HG03039 (cell line): ENCODE measurements at regions not wholly inside any gene's neighbourhood (a gene's known extent, or its start where the extent isn't known, plus 50 kb on each side); places are given as distances from the start of the nearest gene placed in this dataset.
"Not testable (repeated sequence)": the region's sequence is repeated elsewhere in the genome, so short reads cannot be mapped to it uniquely, and the experiment has no call there.

Source experiments
- ATAC-seq: cut with Tn5 transposase; IDR thresholded peaks from one replicate; pipeline ENCODE4 v1.9.1; 2021; ENCODE audit warnings: mild to moderate bottlenecking, moderate library complexity; ENCODE audit not compliant: unreplicated experiment

DNA sequence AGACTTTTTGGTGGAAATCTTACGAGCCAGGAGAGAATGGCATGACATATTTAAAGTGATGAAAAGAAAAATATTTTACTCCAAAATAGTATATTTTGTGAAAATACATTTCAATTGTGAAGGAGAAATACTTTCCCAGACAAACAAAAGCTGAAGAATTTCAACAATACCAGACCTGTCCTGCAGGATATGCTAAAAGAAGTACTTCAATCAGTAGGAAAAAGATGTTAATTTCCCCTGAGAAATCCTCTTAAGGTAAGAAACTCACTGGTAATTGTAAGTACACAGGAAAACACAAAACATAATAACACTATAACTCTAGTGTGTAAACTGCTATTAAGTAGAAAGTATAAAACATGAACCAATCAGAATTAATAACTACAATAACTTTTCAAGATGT, 341.8 kb upstream of the GJE1 start:
- ATAC-seq: no peak

DNA sequence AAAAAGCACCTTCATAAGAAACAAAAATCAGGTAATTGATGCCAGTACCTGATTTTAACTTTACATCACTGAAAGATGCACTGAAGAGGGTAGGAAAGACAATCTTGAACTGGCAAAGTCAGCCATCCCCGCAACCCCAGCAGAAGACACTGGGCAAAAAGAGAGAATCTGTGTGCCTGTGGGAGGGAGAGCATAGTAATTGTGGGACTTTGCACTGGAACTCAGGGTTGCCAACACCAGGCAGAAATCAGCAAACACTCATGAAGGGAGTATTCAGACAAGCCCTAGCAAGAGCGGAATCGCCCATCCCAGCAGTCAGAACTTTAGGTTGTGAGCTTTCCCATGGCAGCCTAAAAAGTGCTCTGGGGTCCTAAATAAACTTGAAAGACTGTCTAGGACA, 344.6 kb upstream of the GJE1 start:
- no peak for ATAC-seq

DNA sequence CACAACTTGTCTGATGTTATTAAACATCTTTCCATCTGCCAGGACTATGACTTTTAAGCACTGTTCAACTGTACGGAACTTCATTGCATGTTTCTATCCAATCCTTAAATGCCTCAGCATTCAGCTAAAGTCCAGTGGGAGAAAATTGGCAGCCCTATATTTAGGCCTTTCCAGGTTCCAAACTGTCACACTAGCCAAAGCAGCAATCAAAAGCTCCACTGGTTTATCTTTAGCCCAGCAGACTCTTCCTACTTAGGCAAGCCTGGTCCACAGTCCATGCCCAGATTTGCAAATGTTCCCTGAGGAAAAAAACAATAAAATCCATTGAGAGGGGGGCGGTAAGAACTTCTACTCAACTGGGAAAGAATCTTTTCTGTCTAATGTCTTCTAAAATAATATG, 349.1 kb upstream of the GJE1 start:
- ATAC-seq: no peak

DNA sequence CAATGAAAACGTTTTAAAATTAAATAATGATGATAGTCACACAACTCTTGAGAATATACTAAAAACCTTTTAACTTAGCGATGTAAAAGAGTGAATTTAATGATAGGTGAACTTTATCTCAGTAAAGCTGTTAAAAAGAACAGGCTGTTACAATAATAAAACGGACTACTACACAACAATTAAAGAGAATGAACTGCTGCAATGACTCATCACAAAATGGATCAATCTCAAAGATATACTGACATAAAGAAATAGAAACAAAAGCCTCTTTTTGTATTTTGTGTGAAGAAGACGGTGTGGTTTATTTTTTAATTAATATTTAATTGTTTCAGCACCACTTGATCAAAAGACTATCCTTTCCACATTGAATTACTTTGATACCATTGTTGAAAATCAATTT, 352.4 kb upstream of the GJE1 start:
- no peak for ATAC-seq

DNA sequence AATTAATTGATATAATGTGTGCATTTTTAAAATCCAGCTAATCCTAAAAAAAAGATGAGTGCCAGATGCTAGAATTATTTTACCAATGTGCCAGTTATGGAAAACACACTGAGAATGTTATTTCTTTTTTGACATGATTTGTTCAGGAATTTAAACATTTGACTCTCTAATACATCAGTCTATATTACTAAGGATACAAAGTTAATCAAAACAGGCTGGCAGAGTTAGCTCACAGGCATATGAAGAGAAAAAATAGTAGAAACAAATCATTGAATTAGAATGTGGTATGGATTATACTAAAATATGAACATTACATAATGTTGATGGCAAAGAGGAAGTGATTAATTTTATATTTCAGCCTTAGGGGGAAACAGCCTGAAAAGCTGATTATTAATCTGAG, 368.3 kb upstream of the GJE1 start:
- ATAC-seq: no peak

DNA sequence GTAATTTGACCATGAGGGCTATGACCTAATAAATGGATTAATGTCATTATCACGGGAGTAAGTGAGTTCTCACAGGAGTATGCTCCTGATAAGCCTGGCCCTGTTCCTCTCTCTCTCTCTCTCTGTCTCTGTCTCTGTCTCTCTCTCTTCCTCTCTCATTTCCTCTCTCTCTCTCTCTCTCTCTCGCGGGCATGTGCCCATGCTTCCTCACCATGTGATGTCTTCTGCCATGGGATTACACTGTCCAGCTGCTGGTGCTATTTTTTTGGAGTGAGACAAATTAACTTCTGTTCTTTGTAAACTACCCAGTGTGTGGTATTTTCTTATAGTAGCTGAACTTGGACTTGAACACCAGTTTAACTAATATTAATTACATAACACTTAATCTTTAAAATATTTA, 374.3 kb upstream of the GJE1 start:
- ATAC-seq: no peak

DNA sequence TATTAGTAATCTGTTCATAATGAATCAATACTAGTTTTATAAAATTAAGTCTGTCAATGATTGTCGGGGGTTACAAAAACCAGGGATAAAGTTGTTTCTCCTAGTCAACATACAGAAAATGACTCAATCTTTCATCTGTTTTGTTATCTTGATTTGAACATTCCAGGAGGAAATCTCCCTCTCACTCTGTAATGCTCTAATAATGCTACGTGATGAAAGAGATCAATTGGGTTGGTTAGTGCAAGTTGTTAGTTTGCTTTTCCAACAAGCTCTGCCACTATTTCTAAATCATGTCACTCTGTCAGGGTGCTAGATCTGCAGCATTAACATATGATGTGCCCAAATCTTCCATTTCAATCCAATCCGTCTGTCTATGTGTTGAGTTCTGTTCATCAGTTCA, 379.5 kb upstream of the GJE1 start:
- ATAC-seq: no peak

DNA sequence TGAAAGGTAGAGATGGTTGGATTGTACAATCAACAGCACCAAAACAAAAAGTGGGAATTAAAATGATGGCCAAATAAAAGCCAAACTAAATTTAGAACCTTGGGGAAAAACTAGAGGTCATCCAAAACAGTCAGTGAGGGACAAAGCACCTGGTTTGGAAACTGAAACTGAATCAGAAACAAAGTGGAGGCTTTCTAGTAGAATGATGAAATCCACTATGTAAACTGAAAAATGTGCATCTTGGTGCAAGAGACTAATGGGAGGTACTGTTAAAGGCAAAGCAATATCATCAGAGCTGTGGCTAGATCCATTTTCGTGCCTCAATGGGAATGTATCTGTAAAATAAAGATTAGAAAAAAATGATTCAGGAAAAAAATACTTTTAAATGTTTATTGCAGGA, 380.0 kb upstream of the GJE1 start:
- ATAC-seq: no peak

DNA sequence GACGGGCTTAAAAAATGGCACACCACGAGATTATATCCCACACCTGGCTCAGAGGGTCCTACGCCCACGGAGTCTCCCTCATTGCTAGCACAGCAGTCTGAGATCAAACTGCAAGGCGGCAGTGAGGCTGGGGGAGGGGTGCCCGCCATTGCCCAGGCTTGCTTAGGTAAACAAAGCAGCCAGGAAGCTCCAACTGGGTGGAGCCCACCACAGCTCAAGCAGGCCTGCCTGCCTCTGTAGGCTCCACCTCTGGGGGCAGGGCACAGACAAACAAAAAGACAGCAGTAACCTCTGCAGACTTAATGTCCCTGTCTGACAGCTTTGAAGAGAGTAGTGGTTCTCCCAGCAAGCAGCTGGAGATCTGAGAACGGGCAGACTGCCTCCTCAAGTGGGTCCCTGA, 386.4 kb upstream of the GJE1 start:
- not testable (repeated sequence) for ATAC-seq

DNA sequence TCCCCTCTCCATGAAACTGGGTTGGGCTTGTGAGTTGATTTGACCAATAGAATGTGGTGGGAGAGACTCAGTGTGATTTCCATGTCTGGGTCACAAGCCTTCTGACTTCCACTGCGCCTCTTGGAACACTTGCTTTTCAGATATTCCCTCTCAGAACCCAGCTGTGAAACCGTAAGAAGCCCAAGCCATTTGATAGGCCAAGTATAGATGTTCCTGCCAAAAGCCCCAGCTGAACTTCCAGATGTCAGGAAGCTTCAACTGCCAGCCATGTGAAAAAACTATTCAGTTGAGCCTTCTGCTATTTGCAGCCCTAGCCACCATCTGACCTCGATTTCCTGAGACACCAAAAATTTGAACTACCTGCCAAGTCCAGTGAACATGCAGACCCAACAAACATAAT, 387.8 kb upstream of the GJE1 start:
- no peak for ATAC-seq

DNA sequence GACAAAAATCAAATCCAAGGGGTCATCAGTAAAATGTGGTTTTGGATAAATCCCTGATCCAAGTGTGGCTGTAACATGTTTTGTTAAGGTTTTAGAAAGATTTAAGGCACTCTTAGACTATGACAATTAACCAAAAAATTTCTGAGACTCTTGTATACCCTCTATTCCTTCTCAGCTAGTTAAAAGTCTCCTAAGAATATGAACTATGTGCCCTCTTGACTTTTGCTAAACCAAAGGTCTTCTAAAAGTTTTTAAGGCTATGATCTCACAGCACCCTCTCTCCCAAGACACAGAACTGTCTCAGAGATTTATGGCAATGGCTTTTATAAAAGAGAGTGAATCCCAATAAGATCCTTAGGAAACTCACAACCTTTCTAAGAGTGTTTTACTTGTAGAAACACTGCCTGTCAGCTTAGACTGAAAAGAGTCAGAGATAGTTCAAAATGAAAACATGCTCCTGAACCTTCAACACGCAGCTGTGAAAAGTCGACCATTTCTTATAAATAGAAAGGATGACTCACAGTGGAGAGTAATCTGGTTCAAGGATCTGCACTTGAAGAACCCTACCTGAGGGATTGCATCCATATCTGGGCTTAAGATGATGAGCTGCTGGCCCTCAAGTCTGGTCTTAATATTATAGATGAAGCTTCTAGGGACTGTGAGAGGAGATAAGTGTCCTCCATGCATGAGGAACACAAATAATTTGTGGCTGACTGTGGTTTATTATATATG, 388.4 kb upstream of the GJE1 start:
- no peak for ATAC-seq

DNA sequence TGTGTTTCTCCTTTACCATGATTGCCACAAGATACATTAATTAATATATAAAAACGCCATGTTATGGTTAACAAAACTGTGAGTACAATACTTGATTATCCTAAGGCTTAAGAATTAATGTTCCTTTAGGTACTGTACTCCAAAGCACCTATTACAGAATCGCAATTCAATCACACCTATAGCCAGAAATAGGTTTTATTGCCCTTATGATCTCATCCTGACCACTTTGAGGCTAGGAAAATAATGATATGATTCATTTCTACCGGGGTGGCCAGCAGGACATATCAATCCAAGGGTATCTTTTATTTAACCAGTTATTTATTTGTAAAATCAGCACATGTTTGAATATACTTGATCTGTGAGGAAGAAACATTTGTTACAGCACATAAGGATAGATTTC, 396.6 kb upstream of the GJE1 start:
- no peak for ATAC-seq

DNA sequence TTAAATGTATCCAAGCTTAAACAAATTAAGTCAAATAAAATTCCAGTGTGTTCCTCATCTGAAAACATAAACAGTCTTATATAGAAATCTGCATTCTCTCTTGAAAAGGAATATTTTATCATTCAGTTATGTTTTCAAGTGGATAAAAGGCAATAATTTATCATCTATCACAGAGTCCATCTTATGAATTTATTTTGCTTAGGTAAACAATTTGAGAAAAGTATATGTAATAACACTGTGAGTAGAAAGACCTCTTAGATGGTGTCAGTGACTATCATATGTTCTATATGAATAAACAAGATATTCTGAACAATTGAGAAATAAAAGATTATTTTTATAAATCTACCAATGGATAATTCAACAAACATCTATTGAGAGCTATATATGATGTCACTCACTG, 397.6 kb upstream of the GJE1 start:
- no peak for ATAC-seq

DNA sequence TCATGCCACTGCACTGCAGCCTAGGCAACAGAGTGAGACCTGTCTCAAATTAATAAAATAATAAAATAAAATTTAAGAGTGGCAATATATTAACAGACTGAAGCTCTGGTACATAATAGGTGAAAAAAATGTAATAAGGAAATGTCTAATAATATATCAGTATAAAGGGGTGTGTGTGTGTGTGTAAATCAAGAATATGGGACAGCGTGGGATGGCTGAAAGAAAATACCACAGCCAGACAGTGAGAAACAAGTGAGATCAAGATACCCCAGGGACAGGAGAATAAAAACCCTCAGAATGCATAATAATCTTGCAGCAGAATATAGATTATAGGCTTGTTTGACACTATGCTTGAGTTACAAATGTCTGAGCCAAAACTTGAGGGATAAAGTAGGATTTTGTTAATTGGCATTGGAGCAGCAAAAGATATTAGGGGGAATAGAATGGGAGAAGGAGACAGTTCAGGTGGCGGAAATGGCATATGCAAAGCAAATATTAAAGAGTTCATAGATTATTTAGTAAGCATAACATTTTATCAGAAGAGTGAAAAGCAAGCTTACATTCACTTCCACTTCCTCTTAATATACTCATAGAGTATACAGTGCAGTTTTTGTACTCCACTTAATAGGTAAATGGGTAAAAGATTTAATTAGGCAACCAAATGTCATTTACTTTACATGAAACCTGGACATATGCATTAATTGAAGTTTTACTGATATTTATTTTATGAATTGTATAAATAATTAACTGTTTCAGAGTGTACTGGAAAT, 398.5 kb upstream of the GJE1 start:
- ATAC-seq: no peak

DNA sequence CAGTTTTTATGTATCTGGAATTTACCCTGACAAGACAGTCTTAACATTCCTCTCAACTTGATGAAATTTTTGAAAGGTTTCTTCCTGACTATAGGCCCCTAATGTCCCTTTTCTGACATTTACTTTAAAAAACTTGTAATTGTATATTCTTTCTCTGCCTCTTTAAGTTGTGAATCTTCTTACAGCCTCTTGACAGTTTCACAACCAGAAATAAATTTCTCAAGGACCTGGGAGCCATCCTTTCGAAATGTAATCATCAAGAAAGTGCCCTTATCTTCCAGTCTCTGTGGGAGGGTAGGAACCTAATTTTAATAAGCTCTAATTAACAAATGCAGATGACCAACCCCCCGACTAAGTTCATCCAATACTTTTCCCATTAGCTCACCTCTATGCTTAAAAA, 403.6 kb upstream of the GJE1 start:
- ATAC-seq: no peak

DNA sequence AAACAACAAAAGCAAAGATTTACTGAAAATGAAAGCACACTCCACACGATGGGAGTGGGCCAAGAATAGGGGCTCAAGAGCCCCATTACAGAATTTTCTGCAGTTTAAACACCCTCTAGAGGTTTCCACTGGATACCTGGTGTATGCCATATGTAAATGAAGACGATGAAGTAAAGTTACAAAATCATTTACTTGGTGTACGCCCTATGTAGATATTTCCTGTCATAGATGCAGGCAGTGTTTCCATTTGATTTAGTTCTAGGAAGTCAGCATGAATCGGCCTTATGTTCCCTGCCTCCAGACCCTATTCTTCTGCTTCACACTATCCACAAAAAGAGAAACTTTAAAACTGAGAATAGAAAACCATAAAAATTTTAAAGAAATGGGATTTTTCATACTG, 404.4 kb upstream of the GJE1 start:
- no peak for ATAC-seq

DNA sequence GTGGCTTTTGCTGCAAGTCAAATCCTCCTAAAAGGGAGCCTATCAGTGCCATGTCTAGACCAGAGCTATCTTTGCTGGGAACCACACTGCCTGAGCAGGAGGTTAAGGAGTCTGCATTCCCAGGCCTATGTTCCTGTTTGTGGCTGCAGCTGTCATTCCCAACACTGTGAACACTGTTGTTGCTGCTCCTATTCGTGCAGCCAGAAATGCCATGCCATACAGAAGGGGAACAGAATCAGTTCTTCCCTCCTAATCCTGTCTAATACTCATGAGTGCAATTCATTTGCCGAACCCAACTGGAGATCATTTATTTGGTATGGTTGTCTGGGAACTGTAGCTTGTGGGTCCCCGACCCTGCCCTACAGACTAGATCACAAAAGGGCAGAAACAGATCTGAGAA, 406.5 kb upstream of the GJE1 start:
- no peak for ATAC-seq

DNA sequence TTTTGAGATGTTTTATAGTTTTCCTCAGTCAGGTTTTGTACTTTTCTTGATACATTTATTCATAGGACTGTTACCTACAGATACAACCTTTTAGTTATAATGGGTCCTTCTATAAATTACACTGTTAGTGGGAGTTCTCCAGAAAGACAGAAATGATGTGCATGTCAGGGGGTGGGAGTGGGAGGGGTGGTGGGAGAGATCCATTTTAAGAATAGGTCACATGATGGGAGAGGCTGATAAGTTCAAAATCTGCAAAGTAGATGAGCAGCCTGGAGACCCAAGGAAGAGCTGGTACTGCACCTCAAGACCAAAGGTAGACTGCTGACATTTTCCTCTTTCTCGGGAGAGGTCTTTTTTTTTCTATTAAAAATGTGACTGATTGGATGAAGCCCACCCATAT, 408.0 kb upstream of the GJE1 start:
- no peak for ATAC-seq

DNA sequence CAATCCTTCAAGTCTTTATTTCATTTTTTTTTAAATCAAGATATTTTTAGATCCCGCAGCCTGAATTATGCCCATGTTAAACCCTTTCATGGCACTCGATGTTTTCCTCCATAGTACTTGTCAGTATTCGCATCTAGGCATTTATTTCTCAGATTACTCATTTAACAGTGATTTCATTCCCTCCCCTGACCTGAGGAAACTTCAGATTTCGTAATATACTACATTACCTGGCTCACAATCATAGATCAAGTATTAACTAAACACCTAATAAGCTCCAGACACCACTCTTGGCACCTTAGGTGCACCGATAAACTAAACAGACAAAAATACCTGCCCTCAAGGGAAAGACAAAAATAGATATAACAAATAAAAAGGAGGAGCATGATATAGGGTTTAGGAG, 413.2 kb upstream of the GJE1 start:
- no peak for ATAC-seq

DNA sequence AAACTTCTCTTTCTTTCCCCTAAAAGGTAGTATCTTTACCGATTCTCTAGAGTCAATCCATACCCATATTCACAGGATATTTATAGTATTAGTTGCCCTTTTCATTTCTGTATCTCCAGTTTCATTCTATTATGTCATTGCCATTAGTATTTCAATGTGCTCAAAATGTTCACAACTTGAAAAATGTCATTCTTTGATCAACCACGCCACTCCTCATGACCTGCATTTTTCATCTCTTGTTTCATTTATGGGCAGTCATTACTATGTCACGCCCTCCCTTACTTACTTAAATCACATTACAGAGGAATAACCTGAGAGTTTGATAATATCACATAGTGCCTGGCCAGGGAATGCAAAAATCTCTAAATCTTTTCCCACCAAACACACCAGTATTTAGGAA, 427.3 kb upstream of the GJE1 start:
- ATAC-seq: no peak

DNA sequence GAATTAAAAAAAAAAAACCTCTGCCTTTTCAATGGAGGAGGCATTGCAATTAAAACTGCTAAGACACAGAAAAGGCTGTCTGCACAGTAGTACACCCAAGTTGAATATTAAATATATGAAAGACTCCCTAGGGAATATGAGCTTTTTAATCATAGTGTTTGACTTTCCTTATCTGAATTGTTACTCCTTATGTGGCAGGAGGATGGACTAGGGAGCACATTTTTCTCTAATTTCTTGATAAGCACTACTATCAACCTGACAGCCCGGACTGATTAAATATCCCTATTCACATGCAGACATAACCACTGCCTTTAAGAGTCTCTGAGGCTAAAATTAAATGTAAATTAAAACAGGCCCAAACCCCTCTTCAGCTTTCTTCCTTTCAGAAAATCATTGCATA, 428.6 kb upstream of the GJE1 start:
- ATAC-seq: no peak

DNA sequence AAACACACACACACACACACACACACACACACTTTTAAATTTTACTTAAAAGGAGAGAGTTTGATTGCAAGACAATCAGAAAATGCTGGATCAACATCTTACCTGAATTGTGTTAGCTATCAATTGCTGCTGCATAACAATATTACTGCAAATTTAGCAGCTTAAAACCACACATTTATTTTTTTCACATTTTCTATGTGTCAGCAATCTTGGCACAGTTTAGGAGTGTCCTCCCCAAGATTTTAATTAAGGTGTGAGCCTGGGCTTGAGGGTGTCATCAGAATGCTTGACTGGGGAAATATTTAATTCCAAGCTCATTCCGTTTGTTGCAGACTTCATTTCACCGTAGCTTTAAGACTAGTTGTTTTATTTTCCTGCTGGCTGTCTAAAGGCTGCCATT, 431.0 kb upstream of the GJE1 start:
- ATAC-seq: no peak

DNA sequence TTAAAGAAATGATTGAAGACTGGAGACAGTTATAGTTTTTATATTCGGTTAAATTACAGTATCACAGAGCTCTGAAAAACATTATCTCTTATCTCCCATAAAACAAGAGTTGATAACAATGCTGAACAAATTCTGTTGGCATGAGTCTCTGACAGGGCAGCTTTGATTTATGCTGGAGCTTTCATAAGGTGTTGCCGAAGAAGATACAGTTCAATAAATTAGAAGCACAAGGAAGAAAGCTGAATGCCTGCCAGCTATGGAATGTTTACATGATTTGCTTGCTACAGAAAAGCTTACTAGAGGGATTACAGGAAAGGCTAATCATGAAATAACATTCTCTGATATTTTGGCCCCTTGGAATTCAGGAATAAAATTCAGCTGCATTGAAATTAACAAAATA, 431.9 kb upstream of the GJE1 start:
- ATAC-seq: no peak
